VCaP (cell line): ENCODE measurements at regions not wholly inside any gene's neighbourhood (a gene's known extent, or its start where the extent isn't known, plus 50 kb on each side); places are given as distances from the start of the nearest gene placed in this dataset.

Experiments used
- H3K27ac ChIP-seq: fragments of 450-650 bp; 2 replicates; pipeline ENCODE4 v1.5.1; 2017
- CTCF ChIP-seq: fragments of 450-650 bp; conservative IDR thresholded peaks from 2 replicates; pipeline ENCODE4 v1.5.1; 2017; ENCODE audit warnings: mild to moderate bottlenecking, moderate library complexity

GRCh38 chrX:9316096-9316495 lies 148.8 kb upstream of the TBL1X start:
- H3K27ac ChIP-seq: no peak overlapping the region
- TF ChIP-seq CTCF: no peak

- TF ChIP-seq CTCF: no peak
- no peak overlapping the region for H3K27ac ChIP-seq
Measured at GRCh38 chrX:9317176-9317575, 147.7 kb upstream of the TBL1X start.

GRCh38 chrX:9318213-9318612 lies 146.6 kb upstream of the TBL1X start:
- no peak for TF ChIP-seq CTCF
- no peak overlapping the region for H3K27ac ChIP-seq

- H3K27ac ChIP-seq: no peak overlapping the region
Measured at GRCh38 chrX:9318766-9319165, 146.1 kb upstream of the TBL1X start.

GRCh38 chrX:9320940-9321339 lies 143.9 kb upstream of the TBL1X start:
- peak overlapping the region; percentile 69 for H3K27ac ChIP-seq
- no peak for TF ChIP-seq CTCF

More at GRCh38 chrX:9318766-9319165, 146.1 kb upstream of the TBL1X start:
- TF ChIP-seq CTCF: no peak

GRCh38 chrX:9324676-9325075 lies 140.2 kb upstream of the TBL1X start:
- TF ChIP-seq CTCF: no peak
- no peak overlapping the region for H3K27ac ChIP-seq

- no peak for TF ChIP-seq CTCF
- H3K27ac ChIP-seq: no peak overlapping the region
Measured at GRCh38 chrX:9326369-9326768, 138.5 kb upstream of the TBL1X start.
